ELR (cell line): ENCODE measurements at regions not wholly inside any gene's neighbourhood (a gene's known extent, or its start where the extent isn't known, plus 50 kb on each side); places are given as distances from the start of the nearest gene placed in this dataset.

Experiments
- DNase-seq: peaks from one replicate; pipeline ENCODE4 v3.0.0-alpha.2; 2015; ENCODE audit warnings: low read depth

DNA sequence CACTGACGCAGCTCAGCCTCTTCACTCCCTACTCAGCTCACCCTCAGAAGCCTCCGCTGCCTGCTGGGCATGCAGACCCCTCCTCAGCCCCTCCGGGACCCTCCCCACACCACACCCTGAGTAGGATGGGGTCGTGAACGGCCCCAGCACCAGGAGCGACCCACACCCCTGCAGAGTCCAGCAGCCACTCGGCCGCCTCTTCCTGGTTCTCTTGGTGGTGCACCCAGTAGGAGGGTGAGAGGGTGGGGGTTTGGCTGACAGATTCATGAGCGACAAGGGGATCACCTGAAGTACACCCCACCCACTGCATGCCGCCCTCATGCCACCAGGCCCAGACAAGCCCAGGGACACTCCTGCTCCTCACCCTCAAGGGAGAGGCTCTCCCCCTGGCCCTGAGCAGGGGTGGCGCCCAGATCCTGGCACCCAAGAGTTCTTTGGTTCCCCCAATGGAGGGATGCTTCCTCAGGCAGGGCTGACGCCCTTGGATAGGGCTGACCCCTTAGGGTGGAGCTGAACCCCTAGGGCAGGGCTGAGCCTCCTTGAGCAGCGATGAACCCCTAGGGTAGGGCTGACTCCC lies 76.6 kb upstream of the GPC1 start:
- no peak for DNase-seq

DNA sequence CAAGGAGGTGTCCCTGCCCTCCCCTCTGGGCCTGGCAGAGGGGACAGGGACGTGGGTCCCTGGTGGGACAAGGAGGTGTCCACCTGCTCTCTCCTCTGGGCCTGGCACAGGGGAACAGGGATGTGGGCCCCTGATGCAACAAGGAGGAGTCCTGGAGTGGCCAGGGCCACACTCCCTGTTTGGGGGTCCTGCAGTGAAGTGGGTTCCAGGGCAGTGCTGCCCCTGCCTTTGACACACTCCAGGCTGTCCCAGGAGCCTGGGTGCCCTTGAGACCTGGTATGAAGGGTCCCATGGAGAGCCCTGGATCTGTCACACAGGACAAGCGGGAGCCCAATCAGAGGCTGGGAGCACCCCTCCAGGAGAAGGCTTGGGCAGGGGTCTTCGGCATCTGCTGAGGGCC lies 75.8 kb upstream of the GPC1 start:
- DNase-seq = no peak

DNA sequence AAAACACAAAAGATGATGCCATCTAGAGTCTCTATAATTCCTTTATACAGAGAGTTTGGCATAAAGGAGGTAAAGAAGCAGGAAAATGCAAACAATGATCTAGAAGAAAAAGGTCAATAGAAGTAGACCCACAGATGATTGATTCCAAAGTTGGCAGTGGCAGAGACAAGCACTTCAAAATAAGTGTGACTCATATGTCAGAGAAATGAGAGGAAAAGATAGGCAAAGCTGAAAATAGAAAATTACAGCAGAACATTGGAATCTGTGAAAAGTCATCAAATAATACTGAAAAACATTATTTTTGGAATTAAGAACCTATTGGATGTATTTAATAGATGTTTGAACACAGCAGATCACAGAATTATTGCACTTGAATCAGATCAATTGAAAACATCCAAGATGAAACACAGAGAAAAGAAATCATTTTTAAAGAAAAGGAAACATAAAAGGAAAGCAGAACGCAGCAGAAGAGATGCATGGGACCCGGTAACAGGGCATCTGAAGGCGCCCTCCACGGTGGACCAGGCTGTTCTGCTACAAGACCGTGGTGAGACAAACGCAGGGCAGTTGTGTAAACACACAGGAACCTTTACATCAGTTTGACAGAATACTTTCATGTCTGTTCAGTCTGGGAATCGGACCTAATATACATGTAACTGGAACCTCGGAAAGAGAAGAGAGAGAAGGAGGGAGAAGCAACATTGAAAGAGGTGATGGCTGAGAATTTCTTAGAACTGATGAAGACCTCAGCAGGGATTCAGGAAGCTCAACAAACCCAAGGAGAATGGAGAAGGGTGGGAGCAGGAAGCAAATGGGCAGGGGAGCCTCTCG lies 74.6 kb upstream of the GPC1 start:
- DNase-seq = no peak

DNA sequence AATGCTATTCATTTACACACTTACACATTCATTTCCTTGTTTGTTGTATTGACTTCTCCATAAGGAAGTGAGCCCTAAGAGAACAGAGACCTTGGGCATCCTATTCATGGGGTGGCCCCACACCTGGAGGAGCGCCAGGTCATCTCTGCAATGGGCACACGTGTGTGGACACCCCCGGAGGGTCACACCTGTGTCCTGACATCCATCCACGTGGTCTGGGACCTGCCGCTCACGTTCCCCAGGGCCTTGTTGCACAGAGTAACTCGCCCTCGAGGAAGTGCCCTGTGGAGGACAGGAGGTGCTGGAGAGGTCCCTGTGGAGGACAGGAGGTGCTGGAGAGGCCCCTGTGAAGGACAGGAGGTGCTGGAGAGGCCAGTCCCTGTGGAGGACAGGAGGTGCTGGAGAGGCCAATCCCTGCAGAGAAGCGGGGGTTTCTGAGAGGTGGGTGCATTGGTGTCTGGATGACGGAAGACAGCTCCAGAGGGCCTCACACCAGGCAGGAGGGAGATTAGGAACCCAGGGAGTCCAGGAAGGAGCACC lies 73.2 kb upstream of the GPC1 start:
- no peak for DNase-seq

DNA sequence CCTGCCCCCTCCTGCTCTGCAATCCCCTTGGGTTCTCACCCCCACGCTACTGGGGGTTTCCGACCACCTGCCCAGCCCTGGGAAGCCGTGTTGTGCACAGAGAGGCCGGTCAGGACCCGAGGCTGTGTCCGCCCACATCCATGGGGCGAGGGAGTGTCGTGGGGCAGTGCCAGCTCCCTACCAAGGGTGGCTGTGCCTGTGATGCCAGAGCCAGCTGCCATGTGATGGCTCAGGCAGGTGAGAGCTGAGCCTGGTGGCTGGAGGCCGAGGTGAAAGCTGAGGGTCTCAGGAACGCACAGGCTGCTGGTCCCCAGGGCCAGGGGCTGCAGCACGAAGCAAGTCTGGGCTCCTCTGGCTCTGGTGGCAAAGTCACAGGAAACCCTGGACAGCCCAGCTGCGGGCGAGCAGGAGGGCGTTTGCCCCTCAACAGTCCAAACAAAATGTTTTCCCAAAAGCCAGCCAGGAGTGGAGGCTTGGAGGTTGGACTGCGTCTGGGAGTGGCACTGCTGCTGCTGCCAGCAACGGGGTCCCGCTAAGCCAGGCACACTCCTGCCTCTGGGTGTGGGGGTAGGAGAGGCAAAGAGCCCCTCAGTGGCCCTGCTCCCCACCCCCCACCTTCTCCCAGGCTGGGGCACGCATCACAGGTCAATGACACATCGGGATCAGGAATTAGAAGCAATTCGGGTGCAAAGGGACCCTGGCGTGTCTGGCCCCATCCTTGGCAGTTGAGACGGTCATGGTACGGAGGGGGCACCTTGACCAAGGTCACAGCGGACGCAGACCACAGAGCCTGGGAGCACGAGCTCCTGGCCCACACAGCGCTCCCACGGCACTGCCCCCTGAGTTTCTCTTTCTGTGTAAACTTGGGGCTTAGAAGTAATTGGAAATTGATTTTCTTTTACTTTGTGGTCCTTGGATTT lies 72.4 kb upstream of the GPC1 start:
- no peak for DNase-seq

DNA sequence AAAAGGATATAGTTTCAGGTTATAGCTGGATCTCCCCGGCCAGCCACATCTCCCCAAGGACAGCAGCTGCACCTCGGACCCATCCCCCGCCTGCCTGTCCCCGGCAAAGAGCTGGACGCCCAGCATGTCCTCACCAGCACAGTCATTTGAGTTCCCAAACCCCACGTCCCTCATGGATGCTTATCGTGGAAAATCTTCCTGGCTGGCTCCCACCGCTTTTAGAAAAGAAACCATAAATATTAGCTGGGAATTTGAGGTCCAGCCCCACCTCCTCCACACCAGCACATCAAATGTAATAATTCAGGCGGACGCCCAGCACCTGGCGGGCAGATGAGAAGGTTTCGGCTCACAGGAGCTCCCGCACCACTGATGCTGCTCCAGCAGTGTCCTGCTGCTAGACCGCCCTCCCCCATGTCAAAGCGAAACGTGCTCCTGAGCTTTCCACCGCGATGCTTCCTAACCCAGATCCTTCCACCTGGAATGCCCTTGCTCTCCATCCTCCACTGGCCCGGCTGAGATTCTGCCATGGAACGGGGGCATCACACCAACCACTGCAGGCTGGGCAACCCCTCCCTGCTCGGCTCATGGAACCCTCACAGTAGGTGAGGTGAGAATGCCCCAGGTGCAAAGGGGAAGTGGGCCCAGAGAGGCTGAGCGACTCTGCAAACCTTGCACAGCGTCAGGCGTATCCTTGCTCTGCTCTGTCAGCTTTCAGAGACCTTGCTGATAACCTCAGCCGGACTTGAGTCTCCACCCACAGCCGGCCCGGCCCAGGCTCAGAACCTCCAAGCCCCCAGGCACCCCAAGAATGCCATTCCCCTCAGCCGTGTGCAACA lies 71.5 kb upstream of the GPC1 start:
- no peak for DNase-seq

DNA sequence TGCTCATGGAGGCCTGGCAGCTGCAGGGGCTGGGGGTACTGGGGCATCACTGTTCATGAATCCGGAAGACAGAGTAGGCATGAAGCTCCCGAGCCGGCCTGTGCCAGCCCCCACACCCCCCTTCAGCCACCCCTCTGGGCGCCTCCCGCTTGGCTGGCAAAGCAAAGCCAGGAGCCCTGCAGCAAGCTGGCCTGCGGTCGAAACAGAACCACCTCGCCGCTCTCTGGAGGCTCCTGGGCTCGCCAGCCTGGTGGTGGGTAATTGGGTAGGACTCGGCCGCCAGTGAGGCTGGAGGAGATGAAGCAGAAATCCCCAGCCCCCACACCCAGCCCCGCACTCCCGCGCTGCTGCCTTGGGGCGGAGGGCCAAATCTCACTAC lies 70.9 kb upstream of the GPC1 start:
- no peak for DNase-seq

DNA sequence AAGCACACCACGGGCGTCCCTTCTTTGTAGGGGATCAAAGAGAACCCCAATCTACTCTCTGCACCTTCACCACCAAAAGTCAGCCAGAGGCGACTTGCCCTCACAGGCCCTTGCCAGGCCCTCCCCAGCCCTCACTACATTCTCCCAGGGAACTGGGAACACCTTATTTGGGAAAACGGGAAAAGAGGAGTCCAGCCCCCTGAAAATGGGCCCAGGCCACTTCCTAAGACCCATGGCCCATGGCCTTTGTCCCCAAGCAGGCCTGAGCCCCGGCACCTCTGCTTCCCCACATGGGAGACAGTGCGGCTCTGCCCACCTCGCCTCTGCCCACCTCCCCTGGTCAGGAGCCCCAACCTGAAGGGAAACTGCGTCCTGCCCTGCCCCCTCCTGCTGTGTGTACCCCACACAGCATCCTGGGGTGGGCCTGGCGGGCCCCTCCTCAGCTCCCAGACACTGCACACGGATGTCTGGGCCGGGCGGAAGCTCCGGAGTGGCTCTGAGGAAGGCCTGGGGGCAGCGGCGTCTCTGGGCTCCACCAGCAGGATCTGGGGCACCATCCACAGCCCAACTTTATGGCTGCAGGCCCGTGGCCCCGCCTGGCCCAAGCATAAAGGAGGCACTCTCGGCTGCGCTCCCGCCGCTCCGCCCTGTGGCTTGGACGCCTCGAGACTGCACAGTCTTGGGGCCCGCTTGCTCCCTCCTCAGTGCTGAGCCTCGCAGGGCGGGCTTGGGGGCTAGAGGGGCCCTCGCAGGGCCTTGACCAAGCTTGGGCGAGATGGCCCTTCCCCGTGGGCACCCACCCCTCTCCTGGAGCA lies 70.3 kb upstream of the GPC1 start:
- DNase-seq = no peak

DNA sequence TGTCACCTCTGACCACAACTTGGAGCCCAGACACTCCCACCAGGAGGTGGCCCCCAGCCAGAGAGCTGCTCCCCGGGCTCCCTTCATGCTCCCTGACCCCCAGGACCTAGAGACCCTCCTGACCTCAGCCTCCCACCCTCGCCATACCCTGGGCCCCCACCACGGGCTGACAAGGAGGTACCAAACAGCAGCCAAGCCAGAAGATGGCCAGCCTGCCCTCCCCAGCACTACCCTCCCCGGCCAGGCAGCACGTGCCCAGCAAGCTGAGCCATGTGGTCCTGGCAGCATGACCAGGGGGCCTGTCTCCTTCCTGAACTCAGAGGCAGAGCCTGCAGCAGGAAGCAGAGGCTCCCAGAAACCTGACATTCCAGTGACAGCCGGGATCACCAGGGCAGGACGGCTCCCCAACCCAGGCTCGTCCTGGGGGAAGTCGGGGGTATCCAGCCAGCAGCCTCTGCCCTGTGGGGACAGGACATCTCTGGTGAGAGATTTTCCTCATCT lies 69.4 kb upstream of the GPC1 start:
- DNase-seq = no peak

DNA sequence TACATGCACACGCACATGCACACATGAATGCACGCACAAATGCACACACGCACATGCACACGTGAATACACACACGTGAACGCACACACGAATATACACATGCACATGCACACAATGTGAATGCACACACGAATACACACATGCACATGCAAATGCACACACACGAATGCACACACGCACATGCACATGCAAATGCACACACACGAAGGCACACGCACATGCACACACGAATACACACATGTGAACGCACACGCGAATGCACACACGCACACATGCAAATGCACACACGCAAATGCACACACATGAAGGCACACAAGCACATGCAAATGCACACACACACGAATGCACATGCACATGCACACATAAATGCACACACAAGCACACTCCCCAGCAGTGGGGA lies 68.6 kb upstream of the GPC1 start:
- no peak for DNase-seq

DNA sequence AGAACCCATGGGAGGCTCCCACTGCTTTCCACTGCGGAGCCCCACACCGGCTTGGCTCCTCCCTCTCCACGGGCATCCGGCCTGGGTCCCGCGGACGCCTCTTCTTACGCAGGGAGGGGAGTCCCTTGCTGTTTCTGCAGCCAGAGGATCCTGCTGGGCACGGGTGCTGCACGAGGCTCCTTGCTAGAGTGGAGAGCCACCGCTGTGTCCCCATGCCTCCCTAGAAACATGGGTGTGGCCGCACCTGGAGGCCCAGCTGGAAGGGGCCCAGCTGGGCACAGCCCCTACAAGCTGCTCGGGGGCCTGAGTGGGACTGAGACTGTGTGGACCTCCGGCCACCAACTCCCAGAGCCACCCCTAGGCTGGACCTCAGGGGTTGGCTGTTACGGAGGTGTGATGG lies 67.7 kb upstream of the GPC1 start:
- no peak for DNase-seq

DNA sequence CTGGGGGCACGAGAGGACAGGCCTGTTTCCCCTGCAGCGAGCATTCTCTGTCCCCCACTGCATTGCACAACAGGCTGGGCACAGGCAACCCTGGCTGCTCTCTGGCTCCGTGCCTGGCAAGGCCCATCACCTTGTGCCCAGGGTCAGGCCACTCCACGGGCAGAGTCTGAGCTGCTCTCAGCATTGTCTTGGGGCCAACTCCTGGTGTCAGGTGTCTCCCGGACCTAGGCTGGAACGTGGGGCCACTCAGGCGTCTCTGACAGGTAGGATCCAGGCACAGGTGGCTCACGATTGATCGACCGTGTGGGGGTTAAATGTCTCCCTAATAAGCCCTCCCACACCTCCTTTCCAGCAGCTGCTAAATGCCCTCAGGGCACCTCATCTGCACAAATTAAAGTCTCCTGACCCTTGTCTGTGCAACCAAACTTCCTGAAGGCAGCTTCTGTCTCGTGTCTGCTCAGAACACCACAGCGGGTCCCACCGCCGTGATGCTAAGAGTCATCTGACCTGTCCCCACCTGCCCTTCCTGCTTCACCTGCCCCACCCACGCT lies 66.6 kb upstream of the GPC1 start:
- DNase-seq = no peak

DNA sequence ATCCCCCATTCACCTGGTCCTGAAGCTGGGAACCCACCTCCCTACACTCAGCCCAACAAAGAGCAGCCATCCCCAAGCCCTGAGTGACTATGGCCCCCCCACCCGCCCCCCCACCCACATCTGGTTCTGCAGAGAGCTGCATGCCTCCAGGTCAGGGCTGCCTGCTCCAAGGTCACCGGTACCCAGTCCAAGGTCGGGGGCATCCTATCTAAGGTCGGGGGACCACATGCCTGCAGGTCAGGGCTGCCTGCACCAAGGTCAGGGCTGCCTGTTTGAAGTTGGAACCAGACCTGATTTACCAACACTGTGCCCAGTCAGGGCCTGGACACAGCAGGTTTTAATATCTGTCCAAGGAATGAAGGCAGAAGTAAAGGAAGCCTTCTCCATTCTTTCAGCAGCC lies 66.1 kb upstream of the GPC1 start:
- DNase-seq = no peak

DNA sequence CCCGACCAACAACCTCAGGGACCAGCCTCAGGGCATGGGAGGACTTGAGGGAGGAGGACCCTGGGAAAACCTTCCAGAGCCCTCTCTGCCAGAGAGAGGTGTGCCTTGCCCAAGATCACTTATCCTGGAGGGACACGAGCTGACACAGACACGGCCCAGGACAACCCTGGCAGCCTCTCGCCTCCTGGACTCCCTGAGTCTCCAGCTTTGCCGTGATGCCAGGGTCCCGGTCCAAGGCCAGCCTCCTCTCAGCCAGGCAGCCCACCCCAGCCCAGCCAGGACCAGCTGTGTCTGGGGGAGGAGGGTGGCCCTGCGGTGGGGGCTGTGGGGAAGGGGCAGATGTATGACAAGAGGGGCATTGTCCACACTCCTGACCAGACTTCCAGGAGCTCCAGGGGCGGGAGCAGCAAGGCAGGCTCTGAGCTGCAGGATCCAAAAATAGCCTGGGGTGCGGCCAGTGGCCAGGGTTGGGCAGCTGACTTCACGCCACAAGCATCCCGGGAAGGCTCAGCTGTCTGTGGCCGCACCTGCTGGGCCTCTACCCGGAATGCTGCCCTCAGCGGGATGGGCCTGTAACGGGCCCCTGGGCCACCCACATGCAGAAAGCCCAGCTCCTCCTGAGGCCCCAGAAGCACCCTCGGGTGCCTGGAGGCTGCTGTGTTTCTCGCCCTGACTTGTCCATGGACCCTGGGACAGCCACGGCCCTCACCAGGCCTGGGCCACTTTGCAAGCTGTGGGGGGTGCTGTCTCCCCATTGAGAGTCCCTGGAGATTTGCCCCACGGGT lies 65.5 kb upstream of the GPC1 start:
- DNase-seq = peak; percentile 89

DNA sequence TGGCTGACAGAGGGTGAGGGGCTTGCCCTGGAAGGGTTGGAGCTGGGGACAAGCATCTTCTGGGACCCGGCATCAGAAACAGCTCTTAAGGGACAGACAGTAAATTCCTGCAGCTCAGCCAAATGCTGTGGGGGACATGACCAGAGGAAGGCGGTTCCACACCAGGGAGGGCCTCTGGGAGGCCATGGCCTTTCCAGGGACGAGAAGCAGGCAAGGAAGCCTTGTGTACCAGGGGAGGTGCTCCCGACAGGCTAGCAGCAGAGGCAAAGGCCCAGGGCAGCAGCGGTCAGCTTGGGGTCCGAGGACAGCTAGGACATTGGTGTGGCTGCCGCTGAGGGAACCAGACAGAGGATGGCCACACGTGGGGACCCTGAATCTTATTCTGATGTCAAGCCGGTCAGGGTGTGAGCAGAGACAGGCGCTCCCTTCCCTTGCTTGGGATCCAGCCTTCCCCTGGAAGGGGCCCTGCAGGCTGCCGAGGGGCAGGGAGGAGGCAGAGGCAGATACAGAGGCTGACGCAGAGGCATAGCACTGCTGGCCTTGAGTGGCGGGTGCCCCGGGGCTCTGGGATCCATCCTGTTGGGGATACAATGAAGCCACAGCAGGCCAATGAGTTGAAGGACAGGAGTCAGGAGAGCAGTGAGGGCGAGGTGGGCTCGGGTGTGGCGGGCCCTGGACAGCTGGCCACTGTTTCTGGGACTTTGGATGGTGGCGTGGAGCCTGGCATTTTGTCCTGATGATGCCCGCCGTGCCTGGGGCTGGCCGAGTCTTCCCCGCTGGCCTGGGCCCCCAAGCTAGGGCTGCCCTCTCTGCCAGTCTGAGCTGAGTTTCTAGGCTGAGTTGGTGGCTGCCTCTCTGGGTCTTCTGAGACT lies 64.1 kb upstream of the GPC1 start:
- DNase-seq = no peak

DNA sequence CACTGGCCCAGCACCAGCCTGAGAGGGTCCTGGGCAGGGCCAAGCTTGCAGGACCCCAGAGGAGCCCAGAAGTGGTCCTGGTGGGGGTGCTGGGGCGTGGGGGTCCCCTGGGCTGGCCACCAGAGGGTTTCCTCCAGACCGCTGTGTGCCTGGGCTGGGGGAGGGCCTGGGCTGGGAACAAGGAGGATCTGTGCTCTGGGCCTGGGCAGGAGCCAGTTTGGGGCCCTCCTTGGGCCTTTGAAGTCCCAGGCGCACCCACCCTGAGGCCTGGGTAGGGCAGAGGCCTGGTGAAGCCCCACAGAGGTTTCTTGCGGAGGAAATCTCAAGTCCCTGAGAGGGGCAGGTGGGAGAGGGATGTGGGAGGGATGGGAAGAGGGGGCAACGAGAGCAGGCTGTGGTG lies 63.4 kb upstream of the GPC1 start:
- DNase-seq = no peak

DNA sequence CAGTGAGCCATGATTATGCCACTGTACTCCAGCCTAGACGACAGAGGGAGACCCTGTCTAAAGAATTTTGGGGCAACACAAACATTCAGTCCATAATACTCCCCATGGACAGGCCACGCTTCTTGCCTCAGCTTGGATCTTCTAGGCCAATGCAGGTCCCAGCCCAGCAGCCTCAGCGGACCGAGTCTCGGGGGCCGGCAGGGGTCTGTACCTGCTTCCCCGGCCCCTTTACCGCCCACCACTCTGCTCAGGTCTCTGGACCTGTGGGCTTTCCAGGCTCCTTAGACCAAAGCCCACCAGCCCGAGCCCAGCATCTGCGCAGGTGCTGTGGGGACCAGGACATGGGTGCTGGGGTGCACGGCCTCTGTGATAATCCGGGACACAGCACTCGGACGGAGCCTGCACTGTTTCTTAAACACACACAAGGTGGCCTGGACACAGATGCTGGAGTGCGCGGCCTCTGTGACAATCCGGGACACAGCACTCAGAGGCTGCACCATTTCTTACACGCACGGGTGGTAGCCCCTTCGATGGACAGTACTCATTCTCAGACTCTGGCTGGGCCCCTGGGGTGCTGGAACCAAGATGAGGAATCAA lies 62.1 kb upstream of the GPC1 start:
- no peak for DNase-seq
